ENCODE measurements at regions not wholly inside any gene's neighbourhood (a gene's known extent, or its start where the extent isn't known, plus 50 kb on each side); places are given as distances from the start of the nearest gene placed in this dataset.

DNA sequence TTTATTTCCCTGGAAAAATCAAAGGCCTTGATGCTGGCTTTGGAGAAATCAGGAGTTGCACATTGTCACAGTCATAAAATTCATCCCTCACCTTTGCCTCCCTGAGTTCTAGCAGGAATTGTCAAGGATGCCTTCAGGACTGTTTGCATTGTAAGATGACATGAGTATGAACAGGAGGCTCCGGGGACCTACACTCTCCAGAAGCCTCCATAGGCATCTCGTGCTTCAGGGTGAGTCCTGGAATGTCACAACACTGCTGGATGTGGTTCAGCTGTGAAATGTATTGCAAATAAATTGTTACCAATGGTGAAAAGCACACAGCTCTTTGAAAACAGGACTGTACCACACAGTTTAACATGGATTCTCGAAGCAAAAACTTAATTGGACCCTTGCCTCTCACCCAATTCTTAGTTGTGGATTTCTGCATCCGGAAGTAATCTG, 535.4 kb upstream of the C16orf82 start:
- ChIA-PET CTCF (no interaction called here), POLR2A (no interaction called here)
- no peak for DNase-seq (ENCODE audit: low read depth, low spot score)
- no peaks in the 10 kb centered on the region for H3K27me3 ChIP-seq (ENCODE audit: control insufficient read depth, insufficient read depth, low read length)
- TF ChIP-seq, protein P1, sequence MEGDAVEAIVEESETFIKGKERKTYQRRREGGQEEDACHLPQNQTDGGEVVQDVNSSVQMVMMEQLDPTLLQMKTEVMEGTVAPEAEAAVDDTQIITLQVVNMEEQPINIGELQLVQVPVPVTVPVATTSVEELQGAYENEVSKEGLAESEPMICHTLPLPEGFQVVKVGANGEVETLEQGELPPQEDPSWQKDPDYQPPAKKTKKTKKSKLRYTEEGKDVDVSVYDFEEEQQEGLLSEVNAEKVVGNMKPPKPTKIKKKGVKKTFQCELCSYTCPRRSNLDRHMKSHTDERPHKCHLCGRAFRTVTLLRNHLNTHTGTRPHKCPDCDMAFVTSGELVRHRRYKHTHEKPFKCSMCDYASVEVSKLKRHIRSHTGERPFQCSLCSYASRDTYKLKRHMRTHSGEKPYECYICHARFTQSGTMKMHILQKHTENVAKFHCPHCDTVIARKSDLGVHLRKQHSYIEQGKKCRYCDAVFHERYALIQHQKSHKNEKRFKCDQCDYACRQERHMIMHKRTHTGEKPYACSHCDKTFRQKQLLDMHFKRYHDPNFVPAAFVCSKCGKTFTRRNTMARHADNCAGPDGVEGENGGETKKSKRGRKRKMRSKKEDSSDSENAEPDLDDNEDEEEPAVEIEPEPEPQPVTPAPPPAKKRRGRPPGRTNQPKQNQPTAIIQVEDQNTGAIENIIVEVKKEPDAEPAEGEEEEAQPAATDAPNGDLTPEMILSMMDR (IDR thresholded peaks at IDR 0.05; ENCODE audit: low read depth, low read length): no peak
- no peak overlapping the region for H3K27ac ChIP-seq (ENCODE audit: low read depth, low read length)
- no peaks in the 10 kb centered on the region; the same call in 1 of the 2 replicates for H3K9me3 ChIP-seq (ENCODE audit: control insufficient read depth, insufficient read depth, low read length)
- H3K4me3 ChIP-seq (ENCODE audit: low read depth, low read length): no peak overlapping the region

DNA sequence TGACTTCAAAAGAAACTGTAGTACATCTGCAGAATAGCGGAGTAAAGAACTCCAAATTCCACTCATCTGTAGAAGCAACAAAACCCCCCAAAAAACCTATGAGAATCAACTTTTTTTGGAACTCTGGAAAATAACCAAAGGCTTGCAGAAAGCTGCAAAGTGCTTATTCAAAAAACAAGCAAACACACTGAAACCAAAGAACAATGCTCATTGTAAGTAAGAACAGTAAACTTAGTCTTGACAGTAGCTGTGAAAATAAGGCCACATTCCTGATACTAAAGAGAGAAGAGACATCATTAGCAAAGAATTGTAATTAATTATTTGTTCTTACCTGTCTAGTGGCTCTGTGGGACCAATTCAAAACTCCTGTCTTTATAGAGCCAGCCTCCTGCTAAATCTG, 534.3 kb upstream of the C16orf82 start:
- Histone ChIP-seq H3K9me3 (ENCODE audit: control insufficient read depth, insufficient read depth, low read length) (no peaks in the 10 kb centered on the region; the same call in 1 of the 2 replicates), H3K27me3 (ENCODE audit: control insufficient read depth, insufficient read depth, low read length) (no peaks in the 10 kb centered on the region), H3K27ac (ENCODE audit: low read depth, low read length) (no peak overlapping the region), H3K4me3 (ENCODE audit: low read depth, low read length) (no peak overlapping the region)
- ChIA-PET CTCF (no interaction called here), POLR2A (no interaction called here)
- DNase-seq (ENCODE audit: low read depth, low spot score): no peak
- TF ChIP-seq, protein P1 (IDR thresholded peaks at IDR 0.05; ENCODE audit: low read depth, low read length): no peak

DNA sequence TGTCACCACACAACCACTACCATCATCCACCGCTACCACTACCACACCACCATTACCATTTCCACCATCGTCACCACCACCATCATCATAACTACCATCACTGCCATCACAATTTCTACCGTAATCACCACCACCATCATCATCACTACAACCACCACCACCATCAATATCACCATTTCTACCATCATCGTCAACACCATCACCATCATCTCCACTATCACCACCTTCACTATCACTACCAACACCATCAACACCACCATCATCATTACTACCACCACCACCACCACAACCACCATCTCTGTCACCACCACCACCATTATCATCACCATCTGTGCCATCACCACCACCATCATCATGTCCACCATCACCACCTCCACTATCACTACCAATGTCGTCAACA, 524.5 kb upstream of the C16orf82 start:
- ChIA-PET POLR2A (no interaction called here), CTCF (no interaction called here)
- TF ChIP-seq, protein P1 (IDR thresholded peaks at IDR 0.05; ENCODE audit: low read depth, low read length): no peak
- Histone ChIP-seq H3K27ac (ENCODE audit: low read depth, low read length) (no peak overlapping the region), H3K27me3 (ENCODE audit: control insufficient read depth, insufficient read depth, low read length) (no peaks in the 10 kb centered on the region), H3K9me3 (ENCODE audit: control insufficient read depth, insufficient read depth, low read length) (peaks cover 4% of the 10 kb centered on the region), H3K4me3 (ENCODE audit: low read depth, low read length) (no peak overlapping the region)
- no peak for DNase-seq (ENCODE audit: low read depth, low spot score)

DNA sequence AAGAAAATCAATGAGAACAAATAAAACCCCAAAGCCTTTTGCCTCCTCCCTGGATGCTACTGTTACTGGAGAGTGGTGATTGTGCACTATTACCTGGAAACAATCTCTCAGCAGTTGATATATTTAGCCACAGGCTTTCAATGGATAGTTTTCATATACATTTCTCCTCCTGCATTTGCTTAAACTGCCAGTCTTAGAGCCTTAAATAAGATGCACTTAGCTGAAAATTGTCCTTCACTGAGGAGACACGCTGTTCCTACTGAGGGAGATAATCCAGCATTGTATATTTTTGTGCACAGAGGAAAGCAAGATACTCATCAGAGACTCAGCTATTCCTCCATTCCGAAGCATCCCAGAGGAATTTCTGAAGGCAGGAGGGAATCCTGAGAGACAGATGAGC, 520.2 kb upstream of the C16orf82 start:
- no peaks in the 10 kb centered on the region; the same call in 1 of the 2 replicates for H3K9me3 ChIP-seq (ENCODE audit: control insufficient read depth, insufficient read depth, low read length)
- TF ChIP-seq, protein P1 (IDR thresholded peaks at IDR 0.05; ENCODE audit: low read depth, low read length): no peak
- H3K27me3 ChIP-seq (ENCODE audit: control insufficient read depth, insufficient read depth, low read length): no peaks in the 10 kb centered on the region
- H3K4me3 ChIP-seq (ENCODE audit: low read depth, low read length): no peak overlapping the region
- no peak for DNase-seq (ENCODE audit: low read depth, low spot score)
- no peak overlapping the region for H3K27ac ChIP-seq (ENCODE audit: low read depth, low read length)
- ChIA-PET CTCF (no interaction called here), POLR2A (no interaction called here)

DNA sequence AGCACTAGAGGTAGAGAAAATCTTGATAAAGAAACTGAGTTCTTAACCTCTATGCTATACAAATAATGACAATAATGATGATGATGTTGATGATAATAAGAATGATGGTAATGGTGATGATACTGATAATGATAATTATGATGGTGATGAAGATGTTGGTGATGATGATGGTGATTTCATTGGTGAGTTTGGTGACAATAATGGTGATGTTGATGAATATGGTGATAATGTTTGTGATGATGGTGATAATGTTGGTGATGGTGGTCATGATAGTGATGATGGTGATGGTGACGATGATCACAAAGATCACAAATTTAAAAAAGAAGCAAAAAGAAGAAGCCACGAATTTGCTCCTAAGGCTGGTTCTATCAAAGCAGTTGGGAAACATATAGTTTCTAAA, 519.0 kb upstream of the C16orf82 start:
- Histone ChIP-seq H3K9me3 (ENCODE audit: control insufficient read depth, insufficient read depth, low read length) (no peaks in the 10 kb centered on the region; the same call in 1 of the 2 replicates), H3K27ac (ENCODE audit: low read depth, low read length) (no peak overlapping the region), H3K4me3 (ENCODE audit: low read depth, low read length) (no peak overlapping the region), H3K27me3 (ENCODE audit: control insufficient read depth, insufficient read depth, low read length) (no peaks in the 10 kb centered on the region)
- TF ChIP-seq, protein P1 (IDR thresholded peaks at IDR 0.05; ENCODE audit: low read depth, low read length): no peak
- ChIA-PET POLR2A (no interaction called here), CTCF (no interaction called here)
- DNase-seq (ENCODE audit: low read depth, low spot score): no peak
